K562 (cell line): ENCODE measurements at regions not wholly inside any gene's neighbourhood (a gene's known extent, or its start where the extent isn't known, plus 50 kb on each side); places are given as distances from the start of the nearest gene placed in this dataset.

Experiments
- ATAC-seq: fragments of 200-7000 bp; cut with Tn5 transposase; 3 replicates; pipeline ENCODE4 v1.9.1; 2020; ENCODE audit warnings: moderate library complexity
- BruUV-seq: library from RNA; stranded (reverse); fragments of 400-500 nt; replicated peaks from 2 replicates; lab custom pipeline; 2021; lab: Mats Ljungman, UMichigan
- CTCF ChIA-PET: fragments of 300-600 bp; formaldehyde crosslinking; extraction: SDS; loops from one replicate; lab custom pipeline; 2021; ENCODE audit warnings: low intra/inter-chr PET ratio; lab: Yijun Ruan, JAX
- POLR2A ChIA-PET: fragments of 300-600, 350-650 bp; sonication (Branson Sonifier 250); formaldehyde crosslinking; extraction: SDS; loops from one replicate; lab custom pipeline; 2021; ENCODE audit warnings: antibody characterized with exemption, inconsistent platforms; lab: Yijun Ruan, JAX
- DNase-seq, 4 experiments: peaks; one replicate each; pipeline versions ENCODE4 v3.0.0 to v3.0.0-alpha.2; 2011 to 2018; ENCODE audit warnings: low spot score in 3 of 4, mixed read lengths in 3 of 4; ENCODE audit errors: extremely low read depth in 1 of 4
- FAIRE-seq: peaks from 2 replicates; lab custom pipeline; 2011; peaks lifted over from hg19 to GRCh38; lab: Jason Lieb, UNC
- H2AFZ ChIP-seq: 2 replicates; pipeline ENCODE4 v1.6.0; 2011; ENCODE audit warnings: low read depth, low read length, control low read depth, inconsistent platforms
- H3K27ac ChIP-seq: fragments of 200-600 bp; 3 replicates; pipeline ENCODE4 v1.8.0; 2011; ENCODE audit warnings: low read depth, mild to moderate bottlenecking, control low read depth, inconsistent platforms, low read length, moderate library complexity, mixed read lengths; ENCODE audit errors: extremely low read depth
- H3K27me3 ChIP-seq, 2 experiments: fragments of 300-600 bp in 1 of 2; 2 replicates in 1 of 2; 3 replicates in 1 of 2; pipeline versions ENCODE4 v1.6.0 to v1.8.0; 2011; ENCODE audit warnings: inconsistent platforms in 2 of 2, low read length in 2 of 2, mild to moderate bottlenecking in 1 of 2, mixed read lengths in 1 of 2, moderate library complexity in 1 of 2; ENCODE audit not compliant: control insufficient read depth in 2 of 2, insufficient read depth in 2 of 2
- H3K36me3 ChIP-seq: fragments of 300-600 bp; 3 replicates; pipeline ENCODE4 v1.8.0; 2011; ENCODE audit warnings: mild to moderate bottlenecking, low read length, inconsistent platforms; ENCODE audit not compliant: control insufficient read depth, insufficient read depth
- H3K4me1 ChIP-seq, 2 experiments: fragments of 200-600 bp in 1 of 2; replicated peaks in 1 of 2; 2 replicates in 1 of 2; 3 replicates in 1 of 2; pipeline versions ENCODE4 v1.5.1 to v1.8.0; 2011; ENCODE audit warnings: inconsistent platforms in 2 of 2, low read length in 2 of 2, mild to moderate bottlenecking in 1 of 2, mixed read lengths in 1 of 2, moderate library complexity in 1 of 2; ENCODE audit not compliant: control insufficient read depth in 2 of 2, insufficient read depth in 2 of 2
- H3K4me2 ChIP-seq: 2 replicates; pipeline ENCODE4 v1.6.1; 2011; ENCODE audit warnings: low read length, control low read depth, inconsistent platforms, mixed read lengths; ENCODE audit not compliant: insufficient read depth
- H3K4me3 ChIP-seq: fragments of 200-600 bp; sonication (generic), shearing (Covaris generic); 2 replicates; pipeline ENCODE4 v1.5.1; 2016; ENCODE audit warnings: control low read depth, inconsistent platforms
- H3K79me2 ChIP-seq: fragments of 200-600 bp; 3 replicates; pipeline ENCODE4 v1.8.0; 2011; ENCODE audit warnings: low read length, inconsistent platforms; ENCODE audit not compliant: control insufficient read depth, insufficient read depth
- H3K9ac ChIP-seq, 2 experiments: 2 replicates each; pipeline versions ENCODE4 v1.6.0 to v1.6.1; 2011; ENCODE audit warnings: low read depth in 2 of 2, low read length in 2 of 2, control low read depth in 1 of 2, inconsistent platforms in 1 of 2, mild to moderate bottlenecking in 1 of 2, mixed read lengths in 1 of 2; ENCODE audit not compliant: insufficient read depth in 1 of 2
- H3K9me1 ChIP-seq: one replicate; pipeline ENCODE4 v1.6.0; 2011; ENCODE audit warnings: inconsistent platforms, mild to moderate bottlenecking, low read length, moderate library complexity; ENCODE audit not compliant: control insufficient read depth, insufficient read depth
- H3K9me3 ChIP-seq: replicated peaks from 2 replicates; pipeline ENCODE4 v1.5.1; 2011; ENCODE audit warnings: low read depth, low read length, inconsistent platforms; ENCODE audit not compliant: control insufficient read depth, insufficient read depth
- H4K20me1 ChIP-seq: replicated peaks from 2 replicates; pipeline ENCODE4 v1.6.1; 2011; ENCODE audit warnings: low read length, inconsistent platforms, mixed read lengths; ENCODE audit not compliant: control insufficient read depth, insufficient read depth
- ATF1 ChIP-seq, 2 experiments: fragments of 450-650 bp in 1 of 2; IDR thresholded peaks; 2 replicates each; pipeline ENCODE4 v1.6.1; 2016; ENCODE audit warnings: missing compliant biosample characterization in 1 of 2, missing genetic modification characterization in 1 of 2
- ETV1 ChIP-seq: fragments of 450-650 bp; conservative IDR thresholded peaks from 2 replicates; pipeline ENCODE4 v1.6.1; 2016; ENCODE audit warnings: missing genetic modification characterization, control low read depth, low read depth, missing compliant biosample characterization
- GABPB1 ChIP-seq: sonication (generic); formaldehyde crosslinking; IDR thresholded peaks from 2 replicates; pipeline ENCODE4 v1.8.0; 2022; ENCODE audit warnings: mild to moderate bottlenecking, missing genetic modification reagents
- HMGN3 ChIP-seq: IDR thresholded peaks from 2 replicates; pipeline ENCODE4 v1.6.1; 2011; ENCODE audit warnings: borderline replicate concordance, low read depth, mild to moderate bottlenecking, mixed read lengths, low read length; ENCODE audit not compliant: insufficient read length; ENCODE audit errors: extremely low read depth
- JUN ChIP-seq, 2 experiments: sonication (generic) in 1 of 2; formaldehyde crosslinking in 1 of 2; IDR thresholded peaks; 2 replicates each; pipeline versions ENCODE4 v1.6.1 to v1.8.0; 2012 to 2022; ENCODE audit warnings: borderline replicate concordance in 2 of 2, mild to moderate bottlenecking in 2 of 2, improper control_type of control experiment in 1 of 2, low read depth in 1 of 2, low read length in 1 of 2, missing genetic modification reagents in 1 of 2
- NCOR1 ChIP-seq: fragments of 450-650 bp; IDR thresholded peaks from 2 replicates; pipeline ENCODE4 v1.6.1; 2016; ENCODE audit warnings: mild to moderate bottlenecking, moderate library complexity
- NFRKB ChIP-seq: fragments of 450-650 bp; IDR thresholded peaks from 2 replicates; pipeline ENCODE4 v1.6.1; 2016; ENCODE audit warnings: low read depth
- ZNF184 ChIP-seq: sonication (generic); formaldehyde crosslinking; IDR thresholded peaks from 2 replicates; pipeline ENCODE4 v1.5.0; 2020; ENCODE audit warnings: missing genetic modification reagents
- ZNF75A ChIP-seq: fragments of 450-650 bp; formaldehyde crosslinking; IDR thresholded peaks from 2 replicates; pipeline ENCODE4 v1.4.0; 2020; ENCODE audit warnings: mild to moderate bottlenecking
- WGBS: fragments of 100-300 bp; shearing (Covaris generic); methylation state at CpG from one replicate; pipeline ENCODE4 v1.1.6; 2016; ENCODE audit warnings: low coverage, mixed read lengths; ENCODE audit not compliant: insufficient coverage; ENCODE audit errors: missing lambda C conversion rate; 5-methylcytosine and 5-hydroxymethylcytosine counted together
- in situ Hi-C: fragments of 300-500 bp; cut with MboI; formaldehyde crosslinking; loops from 4 replicates; pipeline ENCODE4 v1.15.0; 2018; ENCODE audit warnings: inconsistent platforms, mixed read lengths
- intact Hi-C: fragments of 100-400 bp; cut with micrococcal nuclease; formaldehyde crosslinking; loops from 2 replicates; pipeline ENCODE4 v1.14.2; 2022
- TF ChIP-seq, protein P1 (sequence below), 2 experiments: fragments of 450-650 bp in 1 of 2; IDR thresholded peaks; 2 replicates each; pipeline ENCODE4 v1.6.1; 2011 to 2017; ENCODE audit warnings: low read depth in 2 of 2, antibody characterized with exemption in 1 of 2, borderline replicate concordance in 1 of 2, low read length in 1 of 2, mild to moderate bottlenecking in 1 of 2, mixed read lengths in 1 of 2; ENCODE audit not compliant: control insufficient read depth in 1 of 2
- TF ChIP-seq, protein P2 (sequence below): fragments of 250-450 bp; sonication (Bioruptor Pico); IDR thresholded peaks from 2 replicates; pipeline ENCODE4 v1.8.0; 2021; ENCODE audit warnings: borderline replicate concordance, mild to moderate bottlenecking, moderate library complexity; ENCODE audit not compliant: poor library complexity, severe bottlenecking

DNA sequence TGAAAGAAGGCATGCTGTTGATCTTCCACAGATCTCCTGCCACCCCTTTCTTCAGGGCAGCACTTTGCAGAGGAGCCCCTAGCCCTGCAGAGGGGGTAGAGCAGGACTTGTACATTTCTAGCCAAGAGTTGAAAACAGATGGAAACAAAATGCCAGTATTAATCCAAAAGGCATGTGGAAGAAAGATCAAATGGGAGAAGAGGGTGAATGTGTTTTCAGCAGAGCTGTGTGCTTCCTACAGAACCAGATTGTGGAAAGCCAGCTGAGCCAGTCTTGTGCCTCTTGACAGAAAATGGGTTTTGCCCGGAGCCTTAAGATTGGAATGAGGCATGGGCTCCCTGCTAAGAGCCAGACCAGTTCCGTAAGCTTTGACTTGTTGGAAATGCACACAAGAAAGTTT, 105.2 kb upstream of the TSPAN2 start:
- POLR2A ChIA-PET: no interaction called here
- FAIRE-seq: no peak

DNA sequence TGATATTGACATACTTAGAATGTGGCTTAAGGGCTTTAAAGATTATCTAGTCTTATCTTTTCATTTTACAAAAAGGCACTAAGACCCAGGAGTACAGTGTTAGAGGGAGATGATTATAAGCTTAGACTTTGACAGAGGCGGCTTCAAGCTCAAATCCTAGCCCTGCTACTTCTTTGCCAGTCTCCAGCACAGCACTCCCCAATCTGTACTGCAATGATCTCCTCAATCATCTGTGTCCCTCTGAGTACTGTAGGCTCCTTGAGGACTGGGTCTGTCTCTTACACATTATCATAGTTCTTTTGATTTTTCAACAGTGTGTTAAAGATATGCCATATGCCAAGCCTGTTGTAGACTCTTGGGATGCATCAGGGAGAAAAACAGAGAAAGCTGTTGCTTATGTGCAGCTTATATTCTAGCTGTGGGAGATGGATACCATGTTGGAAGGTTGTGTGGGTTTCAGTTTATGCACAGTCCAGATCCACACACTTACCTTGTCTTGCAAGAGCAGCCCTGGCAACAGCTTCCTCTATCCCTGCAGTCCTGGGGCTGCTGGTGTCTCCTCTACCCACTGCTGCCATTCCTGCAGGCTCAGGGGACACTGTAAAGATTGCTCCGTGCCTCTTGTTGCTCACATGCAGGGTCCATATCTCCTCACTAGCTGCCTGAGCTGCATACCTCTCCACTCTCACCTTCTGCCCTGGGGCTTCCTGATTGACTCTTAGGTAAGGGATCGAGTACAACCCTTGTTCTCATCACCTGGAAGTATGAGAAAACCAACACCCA, 103.9 kb upstream of the TSPAN2 start:
- H2AFZ ChIP-seq: no peak overlapping the region
- WGBS: 4% methylated on average over 3 of the region's 3 CpGs
- no peaks in the 10 kb centered on the region for H3K9me3 ChIP-seq
- no peaks in the 10 kb centered on the region; a peak in 1 of 5 replicates for H3K4me1 ChIP-seq
- no peaks in the 10 kb centered on the region; the same call in 1 of the 2 replicates for H4K20me1 ChIP-seq
- no peak overlapping the region for H3K4me3 ChIP-seq
- H3K79me2 ChIP-seq: no peaks in the 10 kb centered on the region
- H3K36me3 ChIP-seq: no peaks in the 10 kb centered on the region
- ChIA-PET CTCF (no interaction called here), POLR2A (interaction anchor here (0.6 kb wide), 2 partner anchors 180 to 1154 kb away, joined by 3 to 4 read pairs; no protein-coding TSS in a partner anchor)
- H3K27me3 ChIP-seq: peaks cover 4 to 10% of the 10 kb centered on the region in 2 experiments; a peak in 3 of 5 replicates
- no peak overlapping the region for H3K4me2 ChIP-seq
- intact Hi-C loops: no loop called here
- FAIRE-seq (no peak), DNase-seq (no peak), ATAC-seq (no peak)
- H3K27ac ChIP-seq: no peak overlapping the region
- in situ Hi-C loops: no loop called here
- no TSS peak for BruUV-seq
- no peak overlapping the region for H3K9ac ChIP-seq
- H3K9me1 ChIP-seq: no peaks in the 10 kb centered on the region
- TF ChIP-seq, protein P1, sequence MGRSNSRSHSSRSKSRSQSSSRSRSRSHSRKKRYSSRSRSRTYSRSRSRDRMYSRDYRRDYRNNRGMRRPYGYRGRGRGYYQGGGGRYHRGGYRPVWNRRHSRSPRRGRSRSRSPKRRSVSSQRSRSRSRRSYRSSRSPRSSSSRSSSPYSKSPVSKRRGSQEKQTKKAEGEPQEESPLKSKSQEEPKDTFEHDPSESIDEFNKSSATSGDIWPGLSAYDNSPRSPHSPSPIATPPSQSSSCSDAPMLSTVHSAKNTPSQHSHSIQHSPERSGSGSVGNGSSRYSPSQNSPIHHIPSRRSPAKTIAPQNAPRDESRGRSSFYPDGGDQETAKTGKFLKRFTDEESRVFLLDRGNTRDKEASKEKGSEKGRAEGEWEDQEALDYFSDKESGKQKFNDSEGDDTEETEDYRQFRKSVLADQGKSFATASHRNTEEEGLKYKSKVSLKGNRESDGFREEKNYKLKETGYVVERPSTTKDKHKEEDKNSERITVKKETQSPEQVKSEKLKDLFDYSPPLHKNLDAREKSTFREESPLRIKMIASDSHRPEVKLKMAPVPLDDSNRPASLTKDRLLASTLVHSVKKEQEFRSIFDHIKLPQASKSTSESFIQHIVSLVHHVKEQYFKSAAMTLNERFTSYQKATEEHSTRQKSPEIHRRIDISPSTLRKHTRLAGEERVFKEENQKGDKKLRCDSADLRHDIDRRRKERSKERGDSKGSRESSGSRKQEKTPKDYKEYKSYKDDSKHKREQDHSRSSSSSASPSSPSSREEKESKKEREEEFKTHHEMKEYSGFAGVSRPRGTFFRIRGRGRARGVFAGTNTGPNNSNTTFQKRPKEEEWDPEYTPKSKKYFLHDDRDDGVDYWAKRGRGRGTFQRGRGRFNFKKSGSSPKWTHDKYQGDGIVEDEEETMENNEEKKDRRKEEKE (IDR thresholded peaks at IDR 0.05; ENCODE audit: borderline replicate concordance in 1 of 2, control insufficient read depth in 1 of 2, low read depth in 2 of 2, low read length in 1 of 2): no peak
- TF ChIP-seq HMGN3 (no peak), GABPB1 (CRISPR knock-in tag) (no peak), ZNF75A (CRISPR knock-in tag) (no peak), NCOR1 (no peak), ZNF184 (CRISPR knock-in tag) (no peak), ETV1 (tag) (no peak), NFRKB (no peak)
- TF ChIP-seq, protein P2, sequence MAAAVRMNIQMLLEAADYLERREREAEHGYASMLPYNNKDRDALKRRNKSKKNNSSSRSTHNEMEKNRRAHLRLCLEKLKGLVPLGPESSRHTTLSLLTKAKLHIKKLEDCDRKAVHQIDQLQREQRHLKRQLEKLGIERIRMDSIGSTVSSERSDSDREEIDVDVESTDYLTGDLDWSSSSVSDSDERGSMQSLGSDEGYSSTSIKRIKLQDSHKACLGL (CRISPR knock-in tag): no peak

More for the DNA sequence above, 105.2 kb upstream of the TSPAN2 start:
- intact Hi-C loops: no loop called here
- H3K4me3 ChIP-seq: no peak overlapping the region
- no peaks in the 10 kb centered on the region; a peak in 1 of 5 replicates for H3K4me1 ChIP-seq
- no TSS peak for BruUV-seq
- TF ChIP-seq ATF1 (CRISPR knock-in tag; IDR thresholded peaks at IDR 0.05): no peak
- no peak for TF ChIP-seq ATF1 (tag; IDR thresholded peaks at IDR 0.05)
- no peak for TF ChIP-seq JUN (IDR thresholded peaks at IDR 0.05; ENCODE audit: borderline replicate concordance, low read depth, low read length)
- no peak for TF ChIP-seq JUN (CRISPR knock-in tag; IDR thresholded peaks at IDR 0.05; ENCODE audit: borderline replicate concordance)
- no peaks in the 10 kb centered on the region for H3K79me2 ChIP-seq
- CTCF ChIA-PET: no interaction called here
- 5% methylated on average over 2 of the region's 2 CpGs for WGBS
- in situ Hi-C loops: no loop called here
- no peak overlapping the region for H3K4me2 ChIP-seq
- no peak overlapping the region for H2AFZ ChIP-seq
- no peak for DNase-seq
- no peaks in the 10 kb centered on the region for H3K36me3 ChIP-seq
- ATAC-seq: no peak
- H3K27me3 ChIP-seq: peaks cover 4 to 10% of the 10 kb centered on the region in 2 experiments; a peak in 2 of 5 replicates
- H3K9me3 ChIP-seq: no peaks in the 10 kb centered on the region
- no peak overlapping the region for H3K27ac ChIP-seq
- H3K9ac ChIP-seq: no peak overlapping the region
- no peaks in the 10 kb centered on the region; the same call in 1 of the 2 replicates for H4K20me1 ChIP-seq
- H3K9me1 ChIP-seq: no peaks in the 10 kb centered on the region
